ENCODE measurements at regions not wholly inside any gene's neighbourhood (a gene's known extent, or its start where the extent isn't known, plus 50 kb on each side); places are given as distances from the start of the nearest gene placed in this dataset.

DNA sequence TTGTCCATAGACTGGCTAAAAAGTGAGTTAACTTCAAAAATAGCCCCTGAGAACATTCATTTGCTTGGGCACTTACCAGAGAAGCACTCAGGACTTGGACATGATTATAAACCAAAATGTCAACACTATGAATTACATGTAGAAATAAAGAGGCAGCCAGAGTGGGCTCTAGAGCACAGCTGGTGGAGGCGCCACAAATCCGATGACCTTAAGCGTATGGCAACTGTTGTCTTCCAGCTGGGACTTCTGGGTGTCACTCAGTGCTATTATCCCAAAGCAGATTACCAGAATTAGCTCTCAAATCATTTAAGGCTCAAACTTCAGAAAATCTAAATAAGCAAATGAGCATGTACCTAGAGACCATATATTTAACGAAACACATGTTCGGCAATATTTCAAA is 1255.5 kb upstream of the SLC10A2 start:
- H3K27me3 Mint-ChIP-seq = no peaks in the 10 kb centered on the region
- peaks cover 0 to 5% (median 0%) of the 10 kb centered on the region in 9 donors for H3K9me3 Mint-ChIP-seq
- no peak overlapping the region for H3K27ac Mint-ChIP-seq
- no peaks in the 10 kb centered on the region for H3K36me3 Mint-ChIP-seq
- ATAC-seq = no peak
- H3K4me3 Mint-ChIP-seq = no peak overlapping the region
- no peak for DNase-seq
- POLR2A ChIA-PET = no interaction called here
- H3K4me1 Mint-ChIP-seq = no peaks in the 10 kb centered on the region

DNA sequence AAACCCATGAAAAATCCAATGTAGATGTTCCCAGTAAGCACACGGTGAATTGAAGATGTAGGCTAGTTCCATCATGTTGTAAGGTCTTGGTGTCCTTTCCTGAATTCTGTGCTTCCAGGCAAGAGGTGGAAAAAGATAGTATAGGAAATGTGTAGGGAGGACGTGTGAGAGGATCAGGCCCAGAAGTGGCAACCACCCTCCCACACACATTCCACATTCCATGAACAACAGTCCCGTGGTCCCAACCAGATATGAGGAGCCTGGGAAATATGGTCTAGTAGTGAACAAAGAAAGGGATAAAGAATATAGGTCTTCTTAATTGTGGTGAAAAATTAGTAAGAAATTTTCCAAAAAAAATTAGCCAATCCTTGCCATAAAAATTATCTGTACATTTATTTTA is 1254.2 kb upstream of the SLC10A2 start:
- H3K4me1 Mint-ChIP-seq = no peaks in the 10 kb centered on the region
- no peaks in the 10 kb centered on the region for H3K27me3 Mint-ChIP-seq
- peaks cover 0 to 5% (median 0%) of the 10 kb centered on the region in 9 donors for H3K9me3 Mint-ChIP-seq
- POLR2A ChIA-PET = no interaction called here
- ATAC-seq (no peak), DNase-seq (no peak)
- H3K27ac Mint-ChIP-seq = no peak overlapping the region
- H3K4me3 Mint-ChIP-seq = no peak overlapping the region
- no peaks in the 10 kb centered on the region for H3K36me3 Mint-ChIP-seq

DNA sequence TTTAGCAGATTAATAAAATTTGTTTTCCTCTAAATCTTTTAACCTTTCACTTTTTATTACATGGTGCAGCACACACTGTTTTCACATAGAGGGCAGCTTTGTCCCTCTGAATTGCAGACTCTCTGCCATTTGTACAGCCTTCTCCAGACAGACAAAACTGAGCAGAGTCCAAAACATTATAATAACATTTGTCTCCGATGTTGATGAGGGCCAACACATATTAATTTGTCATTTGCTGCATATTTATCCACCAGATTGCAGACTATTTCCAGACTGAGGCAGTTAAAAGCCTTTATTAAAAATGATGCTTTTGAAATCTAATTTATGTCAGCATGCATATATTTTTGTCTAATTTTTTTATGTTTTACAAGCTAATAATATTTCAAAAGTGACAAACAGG is 1251.9 kb upstream of the SLC10A2 start:
- peaks cover 0 to 5% (median 0%) of the 10 kb centered on the region in 9 donors for H3K9me3 Mint-ChIP-seq
- no peaks in the 10 kb centered on the region for H3K27me3 Mint-ChIP-seq
- no peak overlapping the region for H3K4me3 Mint-ChIP-seq
- no peak overlapping the region for H3K27ac Mint-ChIP-seq
- no peak for DNase-seq
- no peak for ATAC-seq
- POLR2A ChIA-PET = no interaction called here
- no peaks in the 10 kb centered on the region for H3K4me1 Mint-ChIP-seq
- H3K36me3 Mint-ChIP-seq = no peaks in the 10 kb centered on the region

DNA sequence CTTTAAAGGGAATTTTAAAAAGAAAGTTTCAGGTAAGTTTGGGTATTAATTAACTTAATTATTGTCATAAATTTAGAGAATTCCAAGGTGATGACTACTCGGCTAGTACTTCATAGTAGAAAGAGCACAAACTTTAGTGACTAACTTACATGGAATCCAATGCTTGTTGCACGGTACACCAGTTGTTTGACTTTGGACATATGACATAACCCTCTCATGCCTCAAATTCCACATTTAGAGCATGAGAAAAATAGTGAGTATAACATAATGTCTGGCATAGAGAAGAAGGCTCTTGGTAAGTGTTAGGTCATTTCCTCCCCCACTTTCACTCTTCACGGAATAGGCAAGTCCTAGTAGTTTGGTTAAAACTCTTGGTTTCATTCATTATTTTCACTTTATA is 1249.4 kb upstream of the SLC10A2 start:
- Mint-ChIP-seq H3K27me3 (no peaks in the 10 kb centered on the region), H3K27ac (no peak overlapping the region), H3K4me1 (no peaks in the 10 kb centered on the region), H3K36me3 (no peaks in the 10 kb centered on the region), H3K9me3 (peaks cover 0 to 9% (median 0%) of the 10 kb centered on the region in 9 donors), H3K4me3 (no peak overlapping the region)
- DNase-seq (no peak), ATAC-seq (no peak)
- POLR2A ChIA-PET = no interaction called here

DNA sequence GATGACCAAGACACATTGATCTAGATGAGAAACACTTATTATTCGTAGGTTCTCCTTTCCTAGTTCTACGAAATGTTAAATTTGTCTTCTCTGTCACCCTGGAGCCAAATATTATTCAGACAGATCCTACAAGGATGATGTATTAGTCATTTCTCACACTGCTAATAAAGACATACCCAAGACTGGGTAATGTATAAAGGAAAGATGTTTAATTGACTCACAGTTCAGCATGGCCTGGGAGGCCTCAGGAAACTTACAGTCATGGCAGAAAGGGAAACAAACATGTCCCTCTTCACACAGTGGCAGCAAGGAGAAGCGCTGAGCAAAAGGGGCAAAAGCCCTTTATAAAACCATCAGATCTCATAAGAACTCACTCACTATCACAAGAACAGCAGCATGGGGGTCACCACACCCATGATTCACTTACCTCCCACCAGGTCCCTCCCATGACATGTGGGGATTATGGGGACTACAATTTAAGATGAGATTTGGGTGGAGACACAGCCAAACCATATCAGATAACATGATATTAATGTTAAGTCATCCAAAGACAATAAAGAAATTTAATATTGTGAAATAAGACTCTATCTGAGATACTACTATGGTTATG is 1248.8 kb upstream of the SLC10A2 start:
- H3K27me3 Mint-ChIP-seq = no peaks in the 10 kb centered on the region
- POLR2A ChIA-PET = no interaction called here
- ATAC-seq (no peak), DNase-seq (no peak)
- no peaks in the 10 kb centered on the region for H3K4me1 Mint-ChIP-seq
- peaks cover 0 to 6% (median 0%) of the 10 kb centered on the region in 9 donors for H3K9me3 Mint-ChIP-seq
- no peaks in the 10 kb centered on the region for H3K36me3 Mint-ChIP-seq
- H3K27ac Mint-ChIP-seq = no peak overlapping the region
- H3K4me3 Mint-ChIP-seq = no peak overlapping the region

DNA sequence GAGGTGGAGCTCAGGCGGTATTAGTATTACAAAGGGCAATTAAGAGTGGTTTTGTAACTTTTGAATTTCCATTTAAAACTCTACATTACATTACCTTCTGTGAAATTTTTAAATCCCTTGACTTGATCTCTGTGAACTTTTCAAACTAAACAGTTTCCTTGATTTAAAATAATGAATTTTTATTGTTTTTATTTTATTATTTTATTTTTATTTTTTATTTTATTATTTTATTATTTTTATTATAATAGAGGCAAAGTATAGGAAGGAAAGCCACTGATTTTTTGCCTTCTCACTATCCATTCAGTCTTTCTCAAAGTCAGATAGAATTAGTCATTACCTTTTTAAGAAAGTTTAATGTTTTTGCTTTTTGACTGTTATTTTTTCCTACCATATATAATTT is 1248.1 kb upstream of the SLC10A2 start:
- no peak for DNase-seq
- ATAC-seq = no peak
- POLR2A ChIA-PET = no interaction called here

DNA sequence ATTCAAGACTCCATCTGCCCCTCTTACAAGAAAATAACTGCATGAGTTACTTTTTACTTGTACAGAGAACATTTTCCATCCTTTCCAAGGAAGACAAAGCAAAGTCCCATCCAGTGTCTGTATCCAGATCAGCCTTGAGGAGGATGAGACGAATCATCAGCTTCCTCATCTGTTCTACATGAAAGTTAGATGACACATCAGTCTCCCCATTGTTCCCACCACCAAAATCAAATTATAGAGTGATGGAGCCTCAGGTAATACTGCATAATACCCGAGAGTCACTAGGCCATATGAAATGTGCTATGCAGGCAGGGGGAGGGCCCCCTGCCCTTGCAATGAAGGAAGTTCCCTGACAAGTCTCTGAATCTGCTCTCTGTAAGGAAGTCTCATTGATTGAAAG is 1244.6 kb upstream of the SLC10A2 start:
- no peaks in the 10 kb centered on the region for H3K27me3 Mint-ChIP-seq

More for the DNA sequence above, 1248.1 kb upstream of the SLC10A2 start:
- Mint-ChIP-seq H3K4me1 (no peaks in the 10 kb centered on the region), H3K27ac (no peak overlapping the region), H3K4me3 (no peak overlapping the region), H3K36me3 (no peaks in the 10 kb centered on the region), H3K9me3 (peaks cover 0 to 3% (median 0%) of the 10 kb centered on the region in 9 donors), H3K27me3 (no peaks in the 10 kb centered on the region)

DNA sequence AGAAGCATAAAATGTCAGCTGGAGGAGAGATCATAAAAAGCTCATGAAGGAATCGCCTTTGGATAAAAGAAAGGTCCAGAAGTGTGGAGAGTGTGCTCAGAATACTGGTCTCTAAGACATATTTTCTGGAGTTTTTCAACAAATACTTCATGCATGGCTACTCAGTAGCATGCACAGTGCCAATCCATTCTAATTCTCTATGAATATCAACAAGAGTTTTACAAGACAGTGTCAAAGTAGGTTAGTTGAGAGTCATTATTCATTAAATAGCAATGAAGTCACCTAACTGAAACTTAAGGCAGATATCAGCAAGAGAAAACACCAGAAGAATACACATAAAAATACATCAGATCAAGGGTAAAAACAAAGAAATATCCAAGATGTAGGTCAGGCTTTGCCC is 1243.2 kb upstream of the SLC10A2 start:
- H3K4me3 Mint-ChIP-seq = no peak overlapping the region
- peaks cover 0 to 2% (median 0%) of the 10 kb centered on the region in 5 donors for H3K27me3 Mint-ChIP-seq
- H3K36me3 Mint-ChIP-seq = no peaks in the 10 kb centered on the region
- DNase-seq = no peak
- POLR2A ChIA-PET = no interaction called here
- ATAC-seq = no peak
- H3K27ac Mint-ChIP-seq = no peak overlapping the region
- H3K9me3 Mint-ChIP-seq = peaks cover 0 to 13% (median 3%) of the 10 kb centered on the region in 9 donors
- no peaks in the 10 kb centered on the region for H3K4me1 Mint-ChIP-seq

More for the DNA sequence above, 1244.6 kb upstream of the SLC10A2 start:
- no peaks in the 10 kb centered on the region for H3K4me1 Mint-ChIP-seq
- no peak overlapping the region for H3K27ac Mint-ChIP-seq
- no peak overlapping the region for H3K4me3 Mint-ChIP-seq
- no peaks in the 10 kb centered on the region for H3K36me3 Mint-ChIP-seq
- H3K9me3 Mint-ChIP-seq = peaks cover 0 to 12% (median 2%) of the 10 kb centered on the region in 9 donors
- ATAC-seq (no peak), DNase-seq (no peak)
- POLR2A ChIA-PET = no interaction called here

DNA sequence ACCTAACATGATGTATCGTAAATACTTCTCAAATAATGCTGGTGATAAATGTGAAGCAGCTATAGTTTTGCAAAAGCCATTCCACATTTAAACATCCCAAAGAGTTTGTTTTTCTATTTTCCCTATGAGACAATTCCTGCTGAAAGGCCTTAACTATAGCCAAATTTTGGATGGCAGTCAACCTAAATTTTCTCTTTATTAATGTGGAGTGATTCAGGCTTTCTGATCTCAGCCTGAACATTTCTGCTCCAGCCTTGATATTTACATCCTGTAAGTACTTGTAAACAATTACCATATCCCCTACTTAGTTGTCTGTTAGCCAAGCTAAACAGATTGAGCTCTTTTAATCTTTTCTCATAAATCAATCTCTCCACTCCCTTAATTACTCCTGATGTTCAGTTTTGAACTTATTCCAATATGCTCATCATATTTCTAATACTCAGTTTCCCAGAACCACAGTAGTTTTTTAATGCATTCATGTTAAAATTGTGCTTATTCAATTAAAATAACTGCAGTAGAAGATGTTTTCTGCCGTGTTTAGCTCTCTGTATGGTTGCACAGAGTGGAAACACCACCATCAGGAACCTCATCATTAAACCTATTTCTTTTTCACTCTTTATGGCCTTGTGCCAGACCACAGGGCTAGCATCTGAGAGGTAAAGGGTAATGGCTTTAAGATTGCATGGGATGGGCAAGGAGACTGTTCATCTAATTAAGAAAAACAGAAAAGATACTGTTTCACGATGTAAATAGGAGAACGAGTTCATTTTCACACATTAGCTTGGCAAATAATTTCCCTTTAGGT is 1235.2 kb upstream of the SLC10A2 start:
- H3K9me3 Mint-ChIP-seq = peaks cover 0 to 9% (median 2%) of the 10 kb centered on the region in 9 donors
- POLR2A ChIA-PET = no interaction called here
- H3K4me1 Mint-ChIP-seq = no peaks in the 10 kb centered on the region
- peaks cover 0 to 2% (median 0%) of the 10 kb centered on the region in 5 donors for H3K27me3 Mint-ChIP-seq
- H3K4me3 Mint-ChIP-seq = no peak overlapping the region
- no peak for DNase-seq
- no peak overlapping the region for H3K27ac Mint-ChIP-seq
- ATAC-seq = no peak
- no peaks in the 10 kb centered on the region for H3K36me3 Mint-ChIP-seq

DNA sequence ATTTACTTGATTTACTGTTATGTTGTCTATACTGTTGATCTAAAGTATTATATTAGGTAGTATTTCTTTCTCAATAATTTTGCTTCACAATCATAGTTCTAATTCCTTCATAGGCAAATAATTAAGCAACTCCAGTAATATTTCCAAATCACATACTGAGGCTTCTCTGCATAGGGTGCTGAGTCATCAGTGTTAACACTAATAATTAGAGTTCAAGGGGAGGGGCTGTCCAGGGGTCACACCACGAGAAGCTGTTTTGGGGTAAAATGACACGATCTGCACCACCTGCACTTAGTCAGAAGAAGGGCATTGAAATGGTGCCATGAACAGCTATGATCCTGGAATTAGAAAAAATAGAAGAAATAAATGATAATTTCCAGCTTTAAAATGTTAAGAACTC is 1230.9 kb upstream of the SLC10A2 start:
- POLR2A ChIA-PET = no interaction called here
- H3K36me3 Mint-ChIP-seq = no peaks in the 10 kb centered on the region
- DNase-seq (no peak), ATAC-seq (no peak)
- H3K27me3 Mint-ChIP-seq = peaks cover 0 to 7% (median 0%) of the 10 kb centered on the region in 5 donors
- no peaks in the 10 kb centered on the region for H3K4me1 Mint-ChIP-seq
- no peak overlapping the region for H3K4me3 Mint-ChIP-seq
- no peak overlapping the region for H3K27ac Mint-ChIP-seq
- peaks cover 0 to 11% (median 0%) of the 10 kb centered on the region in 9 donors for H3K9me3 Mint-ChIP-seq

DNA sequence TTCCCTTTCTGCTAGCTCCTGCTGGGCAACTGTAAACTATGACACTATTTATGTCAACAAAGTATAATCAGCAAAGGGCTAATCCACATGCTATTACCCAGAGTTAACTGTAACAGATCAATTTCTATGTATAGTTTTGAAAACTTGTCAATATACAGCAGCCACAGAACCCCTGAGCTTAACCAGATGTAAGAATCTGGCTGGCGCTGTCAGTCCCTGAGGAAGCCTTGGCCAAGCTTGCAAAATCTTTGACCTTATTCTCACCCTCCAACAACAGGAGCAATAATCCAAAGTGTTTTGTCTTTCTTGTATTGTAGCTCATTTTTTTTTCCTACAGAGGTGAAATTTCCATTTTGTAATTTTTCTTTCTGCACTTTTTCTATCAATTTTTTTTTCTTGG is 1230.1 kb upstream of the SLC10A2 start:
- Mint-ChIP-seq H3K4me3 (no peak overlapping the region), H3K27ac (no peak overlapping the region), H3K9me3 (peaks cover 0 to 11% (median 0%) of the 10 kb centered on the region in 9 donors), H3K36me3 (no peaks in the 10 kb centered on the region), H3K4me1 (no peaks in the 10 kb centered on the region), H3K27me3 (peaks cover 0 to 10% (median 0%) of the 10 kb centered on the region in 5 donors)
- DNase-seq (no peak), ATAC-seq (no peak)
- POLR2A ChIA-PET = interaction anchor here (0.7 kb wide), 1 partner anchor 129 kb away, joined by 3 read pairs; no protein-coding TSS in a partner anchor

DNA sequence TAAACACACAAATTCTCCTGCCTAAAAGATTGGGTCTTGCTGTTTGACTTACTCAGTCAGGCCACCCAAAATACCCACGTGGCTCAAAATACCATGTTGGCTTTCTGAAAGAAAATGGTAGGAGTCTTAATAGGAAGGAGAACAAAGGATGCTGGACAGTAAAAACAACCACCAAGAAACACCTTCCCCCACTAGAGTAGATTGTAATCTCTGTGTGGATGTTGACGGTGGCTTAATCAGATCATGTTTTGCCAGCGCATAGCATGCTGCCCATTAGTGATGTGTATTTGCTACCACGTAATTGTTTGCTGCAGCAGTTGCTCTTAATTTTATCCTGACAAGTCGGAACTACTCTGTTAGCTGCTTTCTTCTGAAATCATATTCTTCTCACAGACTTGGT is 1229.3 kb upstream of the SLC10A2 start:
- peaks cover 0 to 10% (median 0%) of the 10 kb centered on the region in 5 donors for H3K27me3 Mint-ChIP-seq
- no peaks in the 10 kb centered on the region for H3K4me1 Mint-ChIP-seq
- no peak for ATAC-seq
- no peak for DNase-seq
- no peak overlapping the region for H3K27ac Mint-ChIP-seq
- no peaks in the 10 kb centered on the region for H3K36me3 Mint-ChIP-seq
- H3K4me3 Mint-ChIP-seq = no peak overlapping the region
- POLR2A ChIA-PET = interaction anchor here (0.7 kb wide), 1 partner anchor 129 kb away, joined by 3 read pairs; no protein-coding TSS in a partner anchor
- H3K9me3 Mint-ChIP-seq = peaks cover 0 to 11% (median 0%) of the 10 kb centered on the region in 9 donors

DNA sequence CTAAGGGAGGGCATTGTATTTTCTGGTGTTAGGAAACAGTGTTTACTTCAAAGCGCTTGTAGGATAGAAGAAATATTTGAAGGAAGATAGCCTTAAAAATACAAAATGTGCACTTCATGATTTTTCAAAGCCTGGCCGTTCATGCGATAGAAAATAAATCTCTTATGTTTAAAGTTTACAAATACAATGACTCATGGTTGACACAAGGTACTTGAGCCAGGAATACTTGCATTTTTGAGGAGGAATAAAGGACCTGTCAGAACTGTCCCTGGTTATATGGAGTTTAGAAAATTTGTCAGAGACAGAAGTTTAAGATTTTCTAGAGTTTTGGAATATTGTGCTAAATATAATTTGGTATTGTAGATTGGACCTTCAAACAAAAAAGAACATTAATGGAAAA is 1223.2 kb upstream of the SLC10A2 start:
- POLR2A ChIA-PET = no interaction called here

More for the DNA sequence above, 1223.2 kb upstream of the SLC10A2 start:
- Mint-ChIP-seq H3K27me3 (peaks cover 0 to 10% (median 0%) of the 10 kb centered on the region in 5 donors), H3K27ac (no peak overlapping the region), H3K4me1 (no peaks in the 10 kb centered on the region), H3K36me3 (no peaks in the 10 kb centered on the region), H3K9me3 (peaks cover 0 to 9% (median 0%) of the 10 kb centered on the region in 9 donors), H3K4me3 (no peak overlapping the region)
- DNase-seq (no peak), ATAC-seq (no peak)

All from naive thymus-derived CD8-positive, alpha-beta T cell (primary cell).